CD14-positive monocyte (primary cell): ENCODE measurements at regions not wholly inside any gene's neighbourhood (a gene's known extent, or its start where the extent isn't known, plus 50 kb on each side); places are given as distances from the start of the nearest gene placed in this dataset.
"Not testable (repeated sequence)": the region's sequence is repeated elsewhere in the genome, so short reads cannot be mapped to it uniquely, and the experiment has no call there.

ENCODE experiments used
- DNase-seq, 3 donors: peaks; one replicate each; pipeline ENCODE4 v3.0.0-alpha.2; 2011 to 2022
- H2AFZ ChIP-seq: 2 replicates; pipeline ENCODE4 v1.6.0; 2012; ENCODE audit warnings: mild to moderate bottlenecking, low read depth, low read length, inconsistent platforms; ENCODE audit not compliant: insufficient read depth, poor library complexity, severe bottlenecking
- H3K27ac ChIP-seq, 2 donors: 1 replicate in 1 of 2; 2 replicates in 1 of 2; pipeline ENCODE4 v1.5.1; 2012 to 2013; ENCODE audit warnings: low read length in 2 of 2, control low read depth in 1 of 2, inconsistent platforms in 1 of 2, low read depth in 1 of 2, mild to moderate bottlenecking in 1 of 2
- H3K27me3 ChIP-seq, 2 donors: one replicate each; pipeline versions ENCODE4 v1.6.0 to v1.6.1; 2011 to 2013; ENCODE audit warnings: low read length in 2 of 2; ENCODE audit not compliant: control insufficient read depth in 2 of 2, insufficient read depth in 2 of 2
- H3K36me3 ChIP-seq, 2 donors: replicated peaks in 1 of 2; 1 replicate in 1 of 2; 2 replicates in 1 of 2; pipeline versions ENCODE4 v1.5.1 to v1.6.1; 2012 to 2013; ENCODE audit warnings: low read length in 2 of 2, control low read depth in 1 of 2, inconsistent platforms in 1 of 2, mild to moderate bottlenecking in 1 of 2; ENCODE audit not compliant: insufficient read depth in 2 of 2, control insufficient read depth in 1 of 2
- H3K4me1 ChIP-seq, 2 donors: 1 replicate in 1 of 2; 2 replicates in 1 of 2; pipeline versions ENCODE4 v1.5.1 to v1.6.1; 2012 to 2013; ENCODE audit warnings: low read length in 2 of 2, control low read depth in 1 of 2, inconsistent platforms in 1 of 2, mild to moderate bottlenecking in 1 of 2, moderate library complexity in 1 of 2; ENCODE audit not compliant: insufficient read depth in 2 of 2, control insufficient read depth in 1 of 2
- H3K4me2 ChIP-seq: replicated peaks from 2 replicates; pipeline ENCODE3; 2012; ENCODE audit warnings: low read length, moderate library complexity, mild to moderate bottlenecking; ENCODE audit not compliant: poor library complexity, severe bottlenecking; ENCODE audit errors: extremely low read depth
- H3K4me3 ChIP-seq, 3 experiments: fragments of 200-600 bp in 1 of 3; sonication (generic) in 1 of 3; replicated peaks in 1 of 3; 1 replicate in 2 of 3; 2 replicates in 1 of 3; pipeline ENCODE4 v1.5.1; 2011 to 2013; ENCODE audit warnings: low read length in 3 of 3, mild to moderate bottlenecking in 3 of 3, control low read depth in 2 of 3, low read depth in 2 of 3, inconsistent platforms in 1 of 3, moderate library complexity in 1 of 3
- H3K79me2 ChIP-seq: 2 replicates; pipeline ENCODE4 v1.6.0; 2012; ENCODE audit warnings: mild to moderate bottlenecking, control low read depth, inconsistent platforms, low read length, moderate library complexity; ENCODE audit not compliant: insufficient read depth
- H3K9ac ChIP-seq: 2 replicates; pipeline ENCODE4 v1.6.0; 2017; ENCODE audit warnings: low read length, mild to moderate bottlenecking; ENCODE audit not compliant: insufficient read depth, poor library complexity, severe bottlenecking
- H3K9me3 ChIP-seq, 2 donors: replicated peaks in 1 of 2; 1 replicate in 1 of 2; 2 replicates in 1 of 2; pipeline versions ENCODE4 v1.5.1 to v1.6.1; 2012 to 2013; ENCODE audit warnings: low read length in 2 of 2, control low read depth in 1 of 2; ENCODE audit not compliant: control insufficient read depth in 1 of 2, insufficient read depth in 1 of 2
- H4K20me1 ChIP-seq: 2 replicates; pipeline ENCODE4 v1.6.0; 2012; ENCODE audit warnings: mild to moderate bottlenecking, low read length, control low read depth, moderate library complexity; ENCODE audit not compliant: insufficient read depth
- H3K27ac Mint-ChIP-seq, 7 donors: one replicate each; pipeline ENCODE4 v1.8.0; 2020; ENCODE audit warnings: mild to moderate bottlenecking in 7 of 7, mixed read lengths in 7 of 7, moderate library complexity in 6 of 7, inconsistent platforms in 2 of 7
- H3K27me3 Mint-ChIP-seq, 3 donors: one replicate each; pipeline ENCODE4 v1.8.0; 2021 to 2022; ENCODE audit warnings: low read depth in 3 of 3, mild to moderate bottlenecking in 3 of 3, mixed read lengths in 3 of 3, moderate library complexity in 3 of 3, inconsistent platforms in 1 of 3
- H3K36me3 Mint-ChIP-seq, 2 donors: one replicate each; pipeline ENCODE4 v1.8.0; 2020; ENCODE audit warnings: mixed read lengths in 2 of 2, inconsistent platforms in 1 of 2, mild to moderate bottlenecking in 1 of 2
- H3K4me1 Mint-ChIP-seq: one replicate; pipeline ENCODE4 v1.8.0; 2020; ENCODE audit warnings: mild to moderate bottlenecking, mixed read lengths
- H3K4me3 Mint-ChIP-seq, 2 donors: one replicate each; pipeline ENCODE4 v1.8.0; 2020; ENCODE audit warnings: mild to moderate bottlenecking in 2 of 2, mixed read lengths in 2 of 2, moderate library complexity in 1 of 2
- H3K9me3 Mint-ChIP-seq, 7 donors: one replicate each; pipeline ENCODE4 v1.8.0; 2020 to 2022; ENCODE audit warnings: mixed read lengths in 7 of 7, mild to moderate bottlenecking in 6 of 7, moderate library complexity in 6 of 7, inconsistent platforms in 2 of 7
- WGBS: methylation state at CpG from one replicate; pipeline ENCODE4 v1.1.5; 2013; ENCODE audit warnings: missing lambda C conversion rate; ENCODE audit not compliant: insufficient coverage; 5-methylcytosine and 5-hydroxymethylcytosine counted together
- intact Hi-C, 2 donors: fragments of 100-400 bp; cut with micrococcal nuclease; formaldehyde crosslinking; loops; one replicate each; pipeline versions ENCODE4 v1.15.0 to v1.15.1; 2023
- TF ChIP-seq, protein P1 (sequence below): fragments of 200-600 bp; IDR thresholded peaks from one replicate; pipeline ENCODE4 v1.8.0; 2022; ENCODE audit warnings: antibody characterized with exemption, mild to moderate bottlenecking

- H3K36me3 Mint-ChIP-seq = no peaks in the 10 kb centered on the region
- peaks cover 0 to 10% (median 0%) of the 10 kb centered on the region in 7 donors for H3K9me3 Mint-ChIP-seq
- H2AFZ ChIP-seq = no peak overlapping the region
- DNase-seq = no peak
- intact Hi-C loops = no loop called here
- no peak overlapping the region for H3K4me3 Mint-ChIP-seq
- H4K20me1 ChIP-seq = no peaks in the 10 kb centered on the region
- no peaks in the 10 kb centered on the region for H3K79me2 ChIP-seq
- H3K9ac ChIP-seq = no peak overlapping the region
- H3K36me3 ChIP-seq = no peaks in the 10 kb centered on the region
- no peaks in the 10 kb centered on the region for H3K27me3 ChIP-seq
- no peaks in the 10 kb centered on the region for H3K27me3 Mint-ChIP-seq
- no peaks in the 10 kb centered on the region for H3K9me3 ChIP-seq
- no peak overlapping the region for H3K4me3 ChIP-seq
- H3K4me1 ChIP-seq = no peaks in the 10 kb centered on the region
- no peaks in the 10 kb centered on the region for H3K4me1 Mint-ChIP-seq
- no peak overlapping the region for H3K27ac ChIP-seq
- H3K27ac Mint-ChIP-seq = no peak overlapping the region
- WGBS = no CpG with 5 or more reads among the region's 2 CpGs
- TF ChIP-seq, protein P1, sequence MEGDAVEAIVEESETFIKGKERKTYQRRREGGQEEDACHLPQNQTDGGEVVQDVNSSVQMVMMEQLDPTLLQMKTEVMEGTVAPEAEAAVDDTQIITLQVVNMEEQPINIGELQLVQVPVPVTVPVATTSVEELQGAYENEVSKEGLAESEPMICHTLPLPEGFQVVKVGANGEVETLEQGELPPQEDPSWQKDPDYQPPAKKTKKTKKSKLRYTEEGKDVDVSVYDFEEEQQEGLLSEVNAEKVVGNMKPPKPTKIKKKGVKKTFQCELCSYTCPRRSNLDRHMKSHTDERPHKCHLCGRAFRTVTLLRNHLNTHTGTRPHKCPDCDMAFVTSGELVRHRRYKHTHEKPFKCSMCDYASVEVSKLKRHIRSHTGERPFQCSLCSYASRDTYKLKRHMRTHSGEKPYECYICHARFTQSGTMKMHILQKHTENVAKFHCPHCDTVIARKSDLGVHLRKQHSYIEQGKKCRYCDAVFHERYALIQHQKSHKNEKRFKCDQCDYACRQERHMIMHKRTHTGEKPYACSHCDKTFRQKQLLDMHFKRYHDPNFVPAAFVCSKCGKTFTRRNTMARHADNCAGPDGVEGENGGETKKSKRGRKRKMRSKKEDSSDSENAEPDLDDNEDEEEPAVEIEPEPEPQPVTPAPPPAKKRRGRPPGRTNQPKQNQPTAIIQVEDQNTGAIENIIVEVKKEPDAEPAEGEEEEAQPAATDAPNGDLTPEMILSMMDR = no peak
- no peak overlapping the region for H3K4me2 ChIP-seq
Observed at GRCh38 chr1:115440733-115441132, 102.7 kb upstream of the NGF start.

- H3K36me3 Mint-ChIP-seq, H3K79me2 ChIP-seq, H3K4me2 ChIP-seq, H4K20me1 ChIP-seq, H3K27me3 ChIP-seq, H3K36me3 ChIP-seq, intact Hi-C loops, H3K27ac Mint-ChIP-seq, H3K27ac ChIP-seq, H3K9ac ChIP-seq, H3K9me3 Mint-ChIP-seq, H3K4me1 Mint-ChIP-seq, H3K4me3 Mint-ChIP-seq, H3K4me3 ChIP-seq, DNase-seq, H3K4me1 ChIP-seq, H2AFZ ChIP-seq, H3K9me3 ChIP-seq, H3K27me3 Mint-ChIP-seq: not testable (repeated sequence)
- no CpG with 5 or more reads among the region's 3 CpGs for WGBS
Observed at GRCh38 chr1:115439520-115439919, 101.5 kb upstream of the NGF start.
